GM23338 (cell line): ENCODE measurements at regions not wholly inside any gene's neighbourhood (a gene's known extent, or its start where the extent isn't known, plus 50 kb on each side); places are given as distances from the start of the nearest gene placed in this dataset.

Source experiments
- ATAC-seq: fragments of 200-7000 bp; cut with Tn5 transposase; 3 replicates; pipeline ENCODE4 v1.9.1; 2020
- DNase-seq: peaks from one replicate; pipeline ENCODE4 v3.0.0-alpha.2; 2015; ENCODE audit warnings: low spot score
- H2AFZ ChIP-seq: fragments of 200-600 bp; sonication (generic); 2 replicates; pipeline ENCODE4 v1.8.0; 2016; ENCODE audit warnings: antibody characterized with exemption, mild to moderate bottlenecking, moderate library complexity
- H3F3A ChIP-seq: fragments of 200-600 bp; sonication (generic); replicated peaks from 2 replicates; pipeline ENCODE4 v1.8.0; 2017; ENCODE audit warnings: antibody characterized with exemption, mixed run types, low read depth
- H3K27ac ChIP-seq: fragments of 200-600 bp; sonication (generic); 2 replicates; pipeline ENCODE4 v1.6.1; 2016; ENCODE audit warnings: low read depth
- H3K27me3 ChIP-seq: fragments of 200-600 bp; sonication (generic); 2 replicates; pipeline ENCODE4 v1.8.0; 2016; ENCODE audit warnings: mild to moderate bottlenecking, mixed run types, moderate library complexity; ENCODE audit not compliant: insufficient read depth
- H3K36me3 ChIP-seq: fragments of 200-600 bp; sonication (generic); 2 replicates; pipeline ENCODE4 v1.8.0; 2016; ENCODE audit warnings: mild to moderate bottlenecking; ENCODE audit not compliant: insufficient read depth
- H3K4me1 ChIP-seq: fragments of 200-600 bp; sonication (generic); 2 replicates; pipeline ENCODE4 v1.8.0; 2016; ENCODE audit warnings: mild to moderate bottlenecking, moderate library complexity; ENCODE audit not compliant: insufficient read depth
- H3K4me2 ChIP-seq: fragments of 200-600 bp; sonication (generic); 2 replicates; pipeline ENCODE4 v1.7.1; 2017; ENCODE audit warnings: mixed run types
- H3K4me3 ChIP-seq: fragments of 200-600 bp; sonication (generic); 2 replicates; pipeline ENCODE4 v1.6.1; 2016; ENCODE audit warnings: mixed run types
- H3K79me2 ChIP-seq: fragments of 200-600 bp; sonication (generic); replicated peaks from 2 replicates; pipeline ENCODE4 v1.8.0; 2017; ENCODE audit warnings: mild to moderate bottlenecking; ENCODE audit not compliant: insufficient read depth
- H3K9me2 ChIP-seq: fragments of 200-600 bp; sonication (generic); 2 replicates; pipeline ENCODE4 v1.8.0; 2017; ENCODE audit not compliant: insufficient read depth
- H4K20me1 ChIP-seq: fragments of 200-600 bp; sonication (generic); replicated peaks from 2 replicates; pipeline ENCODE4 v1.8.0; 2017; ENCODE audit warnings: mild to moderate bottlenecking; ENCODE audit not compliant: insufficient read depth
- H3K27ac Mint-ChIP-seq: 2 replicates; pipeline ENCODE4 v1.8.0; 2020; ENCODE audit warnings: inconsistent platforms, mild to moderate bottlenecking, moderate library complexity, mixed read lengths
- H3K27me3 Mint-ChIP-seq: 3 replicates; pipeline ENCODE4 v1.8.0; 2022; ENCODE audit warnings: low read depth, mild to moderate bottlenecking, moderate library complexity, mixed read lengths, inconsistent platforms; ENCODE audit not compliant: insufficient read depth, poor library complexity
- H3K36me3 Mint-ChIP-seq: 3 replicates; pipeline ENCODE4 v1.8.0; 2021; ENCODE audit warnings: low read depth, mild to moderate bottlenecking, inconsistent platforms, moderate library complexity, mixed read lengths
- H3K4me1 Mint-ChIP-seq: 3 replicates; pipeline ENCODE4 v1.8.0; 2020; ENCODE audit warnings: mild to moderate bottlenecking, inconsistent platforms, mixed read lengths
- H3K4me3 Mint-ChIP-seq: 3 replicates; pipeline ENCODE4 v1.8.0; 2021; ENCODE audit warnings: moderate library complexity, mild to moderate bottlenecking, inconsistent platforms, mixed read lengths
- H3K9me3 Mint-ChIP-seq: 3 replicates; pipeline ENCODE4 v1.8.0; 2020; ENCODE audit warnings: moderate library complexity, mild to moderate bottlenecking, inconsistent platforms, mixed read lengths
- CREB1 ChIP-seq: fragments of 250-450 bp; sonication (Bioruptor Pico); IDR thresholded peaks from 2 replicates; pipeline ENCODE4 v1.5.0; 2020; ENCODE audit warnings: low read depth, mild to moderate bottlenecking, moderate library complexity
- CTCF ChIP-seq, 2 experiments: fragments of 200-600 bp in 1 of 2; sonication (generic) in 1 of 2; conservative IDR thresholded peaks; 2 replicates each; pipeline versions ENCODE4 v1.5.1 to v1.6.1; 2016 to 2017; ENCODE audit warnings: antibody characterized with exemption in 2 of 2, low read depth in 2 of 2, mild to moderate bottlenecking in 2 of 2, moderate library complexity in 1 of 2
- ETS1 ChIP-seq: IDR thresholded peaks from 2 replicates; pipeline ENCODE4 v1.6.1; 2016; ENCODE audit warnings: antibody characterized with exemption
- EZH2 ChIP-seq: fragments of 200-600 bp; sonication (generic); IDR thresholded peaks from one replicate; pipeline ENCODE4 v1.8.0; 2017; ENCODE audit warnings: antibody characterized with exemption, mild to moderate bottlenecking, low read depth; ENCODE audit not compliant: unreplicated experiment
- EZH2phosphoT487 ChIP-seq: fragments of 200-600 bp; sonication (generic); IDR thresholded peaks from one replicate; pipeline ENCODE4 v1.8.1; 2018; ENCODE audit warnings: antibody characterized with exemption; ENCODE audit not compliant: unreplicated experiment
- JUNB ChIP-seq: IDR thresholded peaks from one replicate; pipeline ENCODE4 v1.6.1; 2016; ENCODE audit warnings: antibody characterized with exemption; ENCODE audit not compliant: unreplicated experiment
- NANOG ChIP-seq: IDR thresholded peaks from 2 replicates; pipeline ENCODE4 v1.6.1; 2016; ENCODE audit warnings: antibody characterized with exemption, borderline replicate concordance
- POLR2AphosphoS5 ChIP-seq: IDR thresholded peaks from 2 replicates; pipeline ENCODE4 v1.6.1; 2016; ENCODE audit warnings: antibody characterized with exemption, low read depth
- REST ChIP-seq: IDR thresholded peaks from one replicate; pipeline ENCODE4 v1.6.1; 2018; ENCODE audit warnings: antibody characterized with exemption; ENCODE audit not compliant: unreplicated experiment
- STAT1 ChIP-seq: IDR thresholded peaks from one replicate; pipeline ENCODE4 v1.6.1; 2016; ENCODE audit warnings: antibody characterized with exemption; ENCODE audit not compliant: unreplicated experiment
- ZNF114 ChIP-seq: fragments of 250-450 bp; sonication (Bioruptor Pico); IDR thresholded peaks from 2 replicates; pipeline ENCODE4 v1.5.0; 2020; ENCODE audit warnings: mild to moderate bottlenecking, moderate library complexity
- ZNF331 ChIP-seq: fragments of 250-450 bp; sonication (Bioruptor Pico); IDR thresholded peaks from 2 replicates; pipeline ENCODE4 v1.5.0; 2020; ENCODE audit warnings: low read depth, mild to moderate bottlenecking, moderate library complexity
- ZNF462 ChIP-seq: fragments of 250-450 bp; sonication (Bioruptor Pico); IDR thresholded peaks from 2 replicates; pipeline ENCODE4 v1.5.0; 2020; ENCODE audit warnings: mild to moderate bottlenecking, moderate library complexity

- H3K36me3 ChIP-seq, result no peaks in the 10 kb centered on the region
- ATAC-seq (peak; percentile 61; the same call in 2 of the 3 replicates), DNase-seq (peak; percentile 8)
- H3K27me3 ChIP-seq, result no peaks in the 10 kb centered on the region
- H3K4me1 ChIP-seq, result peaks cover 9% of the 10 kb centered on the region
- H3K79me2 ChIP-seq, result no peaks in the 10 kb centered on the region
- H2AFZ ChIP-seq, result no peak overlapping the region
- Mint-ChIP-seq H3K27ac (no peak overlapping the region), H3K27me3 (no peaks in the 10 kb centered on the region), H3K9me3 (no peaks in the 10 kb centered on the region), H3K36me3 (no peaks in the 10 kb centered on the region), H3K4me1 (peaks cover 37% of the 10 kb centered on the region), H3K4me3 (no peak overlapping the region)
- no peak overlapping the region for H3K4me2 ChIP-seq
- H3F3A ChIP-seq, result no peaks in the 10 kb centered on the region
- H3K27ac ChIP-seq, result no peak overlapping the region
- TF ChIP-seq CTCF (conservative IDR thresholded peaks at IDR 0.05; ENCODE audit: low read depth in 2 of 2) (no peak), JUNB (no peak), EZH2 (no peak), ETS1 (no peak), ZNF331 (no peak), EZH2phosphoT487 (no peak), STAT1 (no peak), NANOG (no peak), REST (no peak), ZNF114 (CRISPR knock-in tag) (no peak), CREB1 (CRISPR knock-in tag) (no peak), POLR2AphosphoS5 (no peak), ZNF462 (CRISPR knock-in tag) (no peak)
- H3K4me3 ChIP-seq, result no peak overlapping the region
- H3K9me2 ChIP-seq, result no peaks in the 10 kb centered on the region
- no peaks in the 10 kb centered on the region for H4K20me1 ChIP-seq
Measured at GRCh38 chr10:83543691-83544462, 595.4 kb upstream of the GHITM start.
